Skin of body (tissue), 1 donor: ENCODE measurements at regions not wholly inside any gene's neighbourhood (a gene's known extent, or its start where the extent isn't known, plus 50 kb on each side); places are given as distances from the start of the nearest gene placed in this dataset.

Experiments
- DNase-seq: peaks from one replicate; lab custom pipeline; 2025; lab: John Stamatoyannopoulos, UW

DNA sequence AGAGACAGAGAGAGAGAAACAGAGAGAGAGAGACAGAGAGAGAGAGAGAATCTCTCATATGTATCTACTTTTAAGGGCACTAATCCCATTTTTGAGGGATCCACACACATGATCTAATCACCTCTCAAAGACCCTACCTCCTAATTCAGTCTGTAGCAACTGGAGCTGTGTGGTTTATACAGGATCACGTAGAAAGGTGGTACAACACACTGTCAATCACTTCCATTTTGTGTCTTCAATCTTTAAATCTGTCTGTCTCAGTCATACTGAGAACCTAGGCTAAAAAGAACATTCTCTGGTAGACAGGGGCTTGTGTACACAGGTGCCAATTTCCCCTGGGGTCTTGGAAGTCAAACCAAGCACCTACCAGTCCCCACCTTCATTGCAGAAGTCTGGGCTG is 229.9 kb downstream of the TGFB2 start:
- no peak for DNase-seq

DNA sequence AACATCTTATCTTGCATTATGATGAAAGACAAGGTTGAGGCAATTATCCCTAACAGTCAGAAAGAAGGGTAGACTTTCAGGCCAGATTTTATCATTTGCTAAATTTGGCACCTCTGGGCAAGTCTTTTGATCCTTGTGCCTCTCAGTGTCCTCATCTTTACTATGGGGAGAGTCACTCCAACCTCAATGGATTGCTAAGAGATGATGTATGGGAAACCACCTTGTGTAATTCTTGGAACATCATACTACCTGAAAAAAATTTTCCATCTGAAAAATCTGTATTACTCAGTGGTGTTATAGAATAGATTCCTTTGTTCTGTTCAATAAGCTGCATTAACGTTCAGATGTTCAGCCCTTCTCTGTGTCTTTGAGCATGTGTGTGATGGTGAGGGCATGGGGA is 230.7 kb downstream of the TGFB2 start:
- DNase-seq: no peak

DNA sequence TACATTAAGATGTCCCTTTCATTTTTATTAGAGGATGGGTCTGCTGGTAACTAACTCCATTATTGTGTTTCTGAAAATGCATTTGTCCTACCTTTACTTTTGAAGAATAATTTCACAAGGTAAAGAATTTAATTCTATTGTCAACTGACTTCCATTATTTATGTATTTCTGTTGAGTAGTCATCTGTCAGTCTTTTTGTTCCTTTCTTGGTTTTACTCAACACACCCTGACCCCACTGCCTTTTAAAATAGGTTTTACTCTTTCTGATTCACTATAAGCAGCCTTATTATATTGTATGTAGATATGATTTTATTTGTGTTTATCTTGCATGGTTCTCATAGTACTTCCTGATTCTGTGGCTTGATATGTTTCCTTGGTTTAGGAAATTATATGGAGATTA is 237.5 kb downstream of the TGFB2 start:
- no peak for DNase-seq

DNA sequence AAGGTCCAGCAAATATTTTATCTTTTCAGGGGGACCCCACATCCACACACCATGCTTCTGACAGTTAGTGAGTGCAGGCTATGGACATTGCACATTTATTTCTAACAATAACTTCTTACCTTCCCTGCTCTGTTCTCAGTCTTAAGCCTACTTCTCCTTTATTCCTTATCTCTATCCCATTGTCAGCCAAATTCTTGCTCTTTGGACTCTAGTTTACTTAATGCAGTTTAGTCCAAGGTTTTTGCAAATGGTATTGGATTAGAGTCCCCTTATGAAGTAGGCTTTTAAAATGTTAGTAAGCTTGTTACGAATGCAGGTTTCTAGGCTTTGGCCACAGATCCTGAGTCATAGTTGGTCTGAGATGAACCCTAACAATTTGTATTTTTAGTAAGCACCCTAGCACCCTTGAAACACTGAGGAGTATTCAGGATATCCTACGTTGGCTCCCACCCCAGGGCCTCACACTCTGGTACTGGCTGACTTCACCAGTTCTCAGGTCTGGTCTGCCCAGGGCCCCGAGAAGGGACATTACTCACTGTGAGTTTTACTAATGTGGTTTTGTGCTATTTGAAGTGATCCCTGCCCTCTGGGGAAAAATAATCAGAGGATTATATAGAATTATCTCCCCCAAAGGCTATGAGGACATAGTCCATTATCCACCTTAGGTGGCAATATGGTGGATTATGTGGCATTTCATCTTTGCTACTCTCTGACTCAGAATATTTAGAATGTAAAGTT is 239.5 kb downstream of the TGFB2 start:
- DNase-seq: no peak

DNA sequence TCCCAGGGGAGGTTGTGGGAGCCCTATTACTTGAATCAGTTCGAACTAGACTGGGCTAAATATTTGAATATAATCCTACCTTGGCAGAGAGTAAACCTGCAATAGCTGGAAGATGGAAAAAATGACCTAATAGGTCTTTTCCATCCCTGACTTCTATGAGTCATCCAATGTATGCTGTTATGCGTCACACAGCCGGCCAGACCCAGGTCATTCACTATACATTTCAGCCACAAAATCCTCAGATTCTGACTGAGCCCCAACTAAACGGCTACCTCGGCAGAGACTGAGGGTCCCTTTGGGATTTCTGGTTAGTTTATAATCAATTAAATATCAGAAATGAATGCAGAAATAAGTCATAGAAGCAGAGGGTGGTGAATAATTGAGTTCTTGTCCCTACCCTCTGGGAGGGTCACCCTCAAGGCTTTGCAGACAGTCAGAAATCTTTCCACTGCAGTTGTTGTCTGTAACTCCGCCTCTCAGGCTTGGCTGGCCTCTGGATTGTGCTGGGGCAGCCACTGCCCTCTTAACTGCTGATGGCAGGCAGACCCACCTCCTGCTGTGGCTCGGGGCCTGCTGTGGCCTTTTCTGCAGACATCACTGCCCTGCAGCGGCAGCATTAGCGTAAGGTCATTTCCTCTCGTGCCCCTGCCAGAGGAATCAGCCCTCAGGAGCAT is 240.5 kb downstream of the TGFB2 start:
- DNase-seq: peak; percentile 56

DNA sequence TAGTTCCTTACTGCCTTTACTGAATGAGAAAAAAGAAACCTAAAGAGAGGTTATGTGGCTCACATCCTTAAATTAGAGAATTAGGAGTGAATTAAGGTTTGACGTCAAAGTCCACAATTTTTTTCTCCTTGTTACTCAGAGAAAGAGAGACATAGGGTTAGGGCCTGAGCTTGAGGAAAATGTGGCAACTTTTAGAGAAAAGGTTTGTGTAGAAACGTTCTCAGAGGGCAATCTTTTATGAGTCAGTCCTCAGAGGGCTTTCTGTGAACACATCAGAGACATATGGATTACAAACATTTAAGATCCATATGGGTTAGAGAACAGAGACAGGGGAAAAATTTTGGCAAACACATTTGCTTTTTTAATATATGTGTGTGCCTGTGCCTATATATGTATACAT is 242.8 kb downstream of the TGFB2 start:
- no peak for DNase-seq

DNA sequence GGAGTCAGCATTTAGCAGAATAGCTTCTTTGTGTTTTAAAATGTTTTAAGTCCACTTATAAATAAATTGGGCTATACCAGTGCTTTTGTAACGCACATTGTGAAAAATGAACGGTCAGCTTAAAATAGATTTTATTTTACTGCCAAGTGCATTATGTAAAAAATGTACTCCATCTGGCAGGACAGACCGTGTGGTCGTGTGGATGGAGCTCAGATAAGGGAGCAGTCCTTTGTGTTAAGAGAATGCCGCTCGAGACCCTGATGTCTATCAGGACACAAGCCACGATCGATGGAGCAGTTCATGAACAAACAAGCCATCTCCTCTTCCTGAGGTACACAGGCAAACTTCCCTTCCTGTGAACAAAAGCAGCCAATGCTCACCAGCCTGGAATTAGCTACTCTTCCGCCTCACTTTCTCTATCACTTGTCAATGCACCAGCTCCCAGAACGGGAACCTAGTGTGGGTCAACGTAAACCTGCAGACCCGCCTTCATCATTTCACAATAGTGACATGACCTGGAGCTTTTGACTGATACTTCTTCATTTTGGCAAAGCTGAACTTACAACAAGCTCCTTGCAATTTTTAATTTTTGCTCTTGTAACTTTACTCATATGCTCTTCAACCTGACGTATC is 243.5 kb downstream of the TGFB2 start:
- DNase-seq: peak; percentile 13

DNA sequence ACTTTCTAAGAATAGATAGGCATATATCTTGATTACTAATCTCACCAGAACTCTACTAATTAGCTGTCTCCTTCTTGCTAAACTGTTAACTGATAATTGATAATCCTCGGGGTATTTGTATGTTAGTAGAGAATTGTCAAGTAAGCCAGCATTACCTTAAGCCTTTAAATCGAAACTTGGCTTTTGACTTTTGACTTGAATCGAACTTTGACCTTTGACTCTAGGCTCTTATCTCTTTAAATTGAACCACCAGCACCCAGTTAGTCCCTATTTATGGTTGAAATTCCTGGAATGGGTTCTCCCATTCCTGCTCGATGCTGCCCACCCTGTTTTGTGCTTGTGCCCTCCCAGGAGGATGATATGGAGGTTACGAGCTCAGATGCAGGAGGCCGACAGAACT is 244.4 kb downstream of the TGFB2 start:
- no peak for DNase-seq

DNA sequence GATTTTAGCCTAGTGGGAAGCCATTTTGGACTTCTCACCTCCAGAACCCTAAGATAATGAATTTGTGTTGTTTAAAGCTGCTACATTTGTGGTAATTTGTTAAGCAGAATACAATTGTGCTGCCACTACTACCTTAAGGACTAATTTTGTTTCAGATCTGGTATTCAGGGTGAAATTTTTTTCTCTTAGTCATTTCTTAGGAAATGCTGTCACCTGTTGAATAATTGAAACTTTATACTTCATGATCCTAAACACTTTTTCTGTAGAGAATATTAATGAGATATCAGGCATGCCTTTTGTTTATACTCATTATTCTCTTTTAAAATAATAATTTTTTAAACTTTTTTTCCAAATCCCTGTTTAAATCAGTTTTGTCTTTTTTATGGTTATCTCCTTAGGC is 246.8 kb downstream of the TGFB2 start:
- DNase-seq: no peak

DNA sequence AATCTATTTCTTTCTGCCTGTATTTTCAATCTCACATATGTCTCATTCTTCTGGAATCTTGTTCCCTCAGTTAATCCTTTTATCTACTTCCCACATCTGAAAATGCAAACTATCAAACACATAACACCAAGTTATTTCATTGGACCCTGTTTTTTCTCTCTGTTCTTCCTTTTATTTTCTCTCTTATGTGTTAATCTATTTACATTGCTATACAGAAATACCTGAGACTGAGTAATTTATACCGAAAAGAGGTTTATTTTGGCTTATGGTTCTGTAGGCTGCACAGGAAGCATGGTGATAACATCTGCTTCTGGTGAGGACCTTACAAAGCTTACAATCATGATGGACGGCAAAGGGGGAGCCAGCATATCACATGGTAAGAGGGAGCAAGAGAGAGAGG is 247.6 kb downstream of the TGFB2 start:
- no peak for DNase-seq

DNA sequence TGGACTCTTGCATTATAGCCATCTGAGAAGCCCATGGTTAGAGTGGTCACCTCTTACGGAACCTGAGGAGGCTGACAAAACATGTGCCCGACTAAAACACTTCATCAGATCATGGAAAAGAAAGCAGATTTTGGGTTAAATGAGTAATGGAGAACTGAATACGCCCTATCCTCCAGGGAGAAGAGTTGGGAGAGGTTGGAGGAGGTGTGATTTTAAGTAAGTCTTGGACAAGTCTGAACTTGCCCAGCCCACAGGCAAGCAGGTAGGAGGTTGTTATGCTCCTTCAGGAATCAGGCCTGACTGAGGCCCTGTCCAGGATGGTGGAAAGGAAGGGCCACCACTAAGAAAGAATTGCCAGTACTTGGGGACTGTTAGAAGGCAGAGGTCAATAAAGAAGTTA is 255.8 kb downstream of the TGFB2 start:
- DNase-seq: no peak

DNA sequence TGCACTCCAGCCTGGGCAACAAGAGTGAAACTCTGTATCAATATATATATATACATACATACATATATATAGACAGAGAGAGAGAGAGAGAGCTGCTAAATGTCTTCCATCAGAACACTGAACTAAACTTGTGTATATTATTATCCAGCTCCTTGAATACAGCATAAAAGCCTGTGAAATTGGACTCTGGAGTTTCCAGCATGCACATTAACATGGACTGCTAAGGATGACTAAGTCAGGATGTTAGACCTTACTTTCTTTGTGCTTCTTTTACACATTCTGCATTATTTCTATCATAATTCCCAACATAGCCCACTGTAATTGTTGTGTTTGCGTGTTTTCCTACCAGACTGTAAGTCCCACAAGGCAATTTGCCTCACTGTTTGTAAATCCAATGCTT is 259.1 kb downstream of the TGFB2 start:
- no peak for DNase-seq

DNA sequence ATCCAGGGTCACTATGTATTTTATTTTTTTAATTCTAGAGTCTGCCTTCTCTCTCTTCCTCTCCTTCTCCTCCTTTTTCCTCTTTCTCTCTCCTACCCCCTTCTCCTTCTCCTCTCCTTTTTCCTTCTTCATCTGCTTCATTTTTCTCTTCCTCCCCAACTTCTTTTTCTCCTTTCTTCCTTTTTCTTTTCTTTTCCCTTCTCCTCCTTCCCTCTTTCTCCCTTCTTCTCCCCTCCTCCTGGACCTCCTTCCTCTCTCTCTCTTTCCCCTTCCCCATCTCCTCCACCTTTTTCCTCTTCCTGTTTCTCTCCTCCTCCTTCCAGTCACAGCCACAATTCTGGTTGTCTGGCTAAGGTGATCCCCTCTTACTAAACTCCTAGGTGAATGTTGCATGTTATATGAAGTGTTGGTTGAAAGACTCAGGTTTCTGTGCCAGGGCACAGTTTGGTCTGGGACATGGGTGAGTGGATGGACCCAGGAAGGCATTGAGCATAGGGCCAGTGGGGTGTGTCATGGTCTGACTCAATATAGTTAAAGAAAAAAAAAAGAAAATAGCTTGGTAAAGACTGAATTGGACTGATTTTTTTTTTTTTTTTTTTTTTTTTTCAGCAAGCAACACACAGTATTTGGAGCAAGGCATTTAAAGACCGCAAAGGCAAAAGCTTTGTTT is 266.9 kb downstream of the TGFB2 start:
- DNase-seq: no peak

DNA sequence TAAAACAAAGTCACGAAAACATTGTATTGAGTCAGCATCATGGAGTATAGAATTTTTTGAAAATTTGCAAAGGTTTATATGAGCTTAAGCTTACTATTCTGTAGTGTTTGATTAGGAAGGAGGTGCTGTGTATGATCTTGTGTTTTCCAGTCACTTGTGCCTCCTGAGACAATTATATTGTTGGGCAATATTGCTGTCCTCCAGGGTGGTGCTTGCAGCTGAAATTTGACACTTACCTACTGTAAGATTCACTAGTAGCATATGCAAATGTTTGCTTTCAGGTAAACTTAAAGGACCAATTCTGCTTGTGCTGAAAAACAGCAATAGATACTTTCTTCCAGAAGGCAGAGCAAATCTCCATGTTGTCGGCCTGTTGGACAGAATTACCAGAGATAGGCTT is 268.0 kb downstream of the TGFB2 start:
- DNase-seq: no peak

DNA sequence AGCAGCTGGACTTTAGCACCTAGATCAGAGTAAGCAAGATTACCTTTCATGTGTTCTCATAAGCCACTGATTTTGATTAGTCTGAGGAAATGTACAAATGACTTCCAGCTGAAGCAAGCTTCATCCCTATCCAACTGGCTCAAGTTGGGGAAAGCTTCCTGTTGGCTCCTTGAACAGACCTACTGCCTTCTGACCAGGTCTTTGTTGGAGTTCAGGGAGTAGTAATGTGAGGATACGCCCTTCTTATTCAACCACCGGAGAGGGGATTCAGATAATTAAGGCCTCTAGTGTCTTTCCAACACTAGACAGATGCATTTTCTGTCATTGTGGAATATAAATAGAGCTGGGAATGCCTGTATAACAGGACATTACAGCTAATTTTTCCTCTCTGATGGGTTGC is 268.9 kb downstream of the TGFB2 start:
- no peak for DNase-seq

DNA sequence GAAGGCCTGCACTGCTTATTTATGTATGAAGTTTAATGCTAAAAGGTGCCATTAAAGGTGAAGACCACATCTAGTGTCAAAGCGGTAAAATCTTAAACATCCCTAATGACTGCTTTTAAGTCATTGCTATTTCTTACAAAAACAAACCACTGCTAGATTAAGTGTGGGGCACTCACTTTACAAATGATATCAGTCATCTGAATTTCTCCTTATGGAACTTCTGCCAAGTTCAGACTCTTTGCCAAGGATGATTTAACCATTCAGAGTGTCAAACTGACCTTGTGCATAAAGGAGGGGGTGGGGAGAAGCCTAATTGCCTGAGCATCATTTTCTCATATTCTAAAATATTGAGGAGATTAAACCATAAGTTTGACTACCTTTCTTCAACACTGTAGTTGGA is 271.5 kb downstream of the TGFB2 start:
- DNase-seq: no peak

DNA sequence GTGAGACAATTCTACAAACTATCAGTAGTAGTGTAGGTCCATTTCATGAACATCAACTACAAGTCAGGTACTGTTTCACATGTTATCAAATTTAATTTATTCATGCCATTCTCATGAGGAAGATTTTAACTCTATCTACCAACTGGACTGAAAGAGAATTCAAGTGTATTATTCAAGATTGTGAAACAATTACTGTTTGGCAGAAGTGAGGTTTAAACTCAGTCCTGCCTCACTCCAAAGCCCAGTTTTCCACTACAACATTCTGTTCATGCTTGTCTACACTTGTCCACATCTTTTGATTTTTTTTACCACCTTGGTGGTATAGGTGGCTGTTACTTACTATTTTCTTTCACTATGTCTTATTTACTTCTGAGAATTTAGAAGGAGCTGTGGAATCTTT is 272.9 kb downstream of the TGFB2 start:
- no peak for DNase-seq

DNA sequence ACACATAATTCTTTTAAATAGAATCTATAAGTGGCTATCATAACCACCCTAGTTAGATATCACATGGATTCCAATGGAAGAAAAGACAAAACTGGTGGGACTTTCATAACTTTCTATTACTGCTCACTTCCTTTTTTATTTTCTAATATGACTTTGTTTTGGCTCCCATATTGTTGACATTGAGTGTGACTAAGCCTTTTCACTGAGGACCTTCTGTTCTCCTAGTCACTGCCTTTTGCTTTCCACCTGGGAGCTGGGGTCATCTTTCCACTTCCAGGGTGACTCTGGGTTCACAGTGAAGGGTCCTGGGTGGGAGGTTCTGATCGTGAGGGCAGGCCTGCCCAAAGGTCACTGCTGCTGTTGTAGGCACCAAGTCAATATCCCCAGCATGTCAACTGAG is 275.8 kb downstream of the TGFB2 start:
- no peak for DNase-seq

DNA sequence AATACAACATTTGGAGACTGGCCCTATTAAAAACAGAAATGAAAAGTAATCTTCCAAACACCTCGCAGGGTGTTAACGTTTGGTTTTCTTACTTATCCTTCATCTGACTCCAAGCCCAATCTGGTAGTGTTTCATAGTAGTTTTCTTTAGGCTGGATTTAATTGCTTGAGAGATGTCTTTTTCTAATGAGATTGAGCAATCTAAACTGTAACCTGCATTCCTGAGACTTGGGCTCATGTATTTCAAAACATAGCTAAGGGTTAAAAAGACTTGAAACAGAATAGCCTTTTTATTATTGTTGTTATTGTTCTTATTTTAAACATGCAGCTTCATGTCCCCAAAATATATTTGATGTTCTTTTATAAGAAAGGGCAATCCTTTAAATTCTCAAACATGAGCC is 278.9 kb downstream of the TGFB2 start:
- no peak for DNase-seq

DNA sequence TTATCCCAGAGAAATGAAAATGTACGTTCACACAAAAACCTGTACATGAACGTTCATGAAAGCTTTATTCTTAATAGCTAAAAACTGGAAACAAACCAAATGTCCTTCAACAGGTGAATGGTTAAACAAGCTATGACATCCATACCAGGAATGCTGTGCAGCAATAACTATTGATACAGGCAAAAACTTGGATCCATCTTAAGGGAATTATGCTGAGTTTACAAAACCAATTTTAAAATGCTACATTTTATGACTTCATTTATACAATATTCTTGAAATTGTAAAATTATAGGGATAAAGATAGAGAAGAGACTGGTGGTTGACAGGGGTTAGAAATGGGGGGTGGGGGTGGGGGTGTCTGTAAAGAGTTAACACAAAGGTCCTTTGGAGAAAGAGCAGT is 280.3 kb downstream of the TGFB2 start:
- no peak for DNase-seq

DNA sequence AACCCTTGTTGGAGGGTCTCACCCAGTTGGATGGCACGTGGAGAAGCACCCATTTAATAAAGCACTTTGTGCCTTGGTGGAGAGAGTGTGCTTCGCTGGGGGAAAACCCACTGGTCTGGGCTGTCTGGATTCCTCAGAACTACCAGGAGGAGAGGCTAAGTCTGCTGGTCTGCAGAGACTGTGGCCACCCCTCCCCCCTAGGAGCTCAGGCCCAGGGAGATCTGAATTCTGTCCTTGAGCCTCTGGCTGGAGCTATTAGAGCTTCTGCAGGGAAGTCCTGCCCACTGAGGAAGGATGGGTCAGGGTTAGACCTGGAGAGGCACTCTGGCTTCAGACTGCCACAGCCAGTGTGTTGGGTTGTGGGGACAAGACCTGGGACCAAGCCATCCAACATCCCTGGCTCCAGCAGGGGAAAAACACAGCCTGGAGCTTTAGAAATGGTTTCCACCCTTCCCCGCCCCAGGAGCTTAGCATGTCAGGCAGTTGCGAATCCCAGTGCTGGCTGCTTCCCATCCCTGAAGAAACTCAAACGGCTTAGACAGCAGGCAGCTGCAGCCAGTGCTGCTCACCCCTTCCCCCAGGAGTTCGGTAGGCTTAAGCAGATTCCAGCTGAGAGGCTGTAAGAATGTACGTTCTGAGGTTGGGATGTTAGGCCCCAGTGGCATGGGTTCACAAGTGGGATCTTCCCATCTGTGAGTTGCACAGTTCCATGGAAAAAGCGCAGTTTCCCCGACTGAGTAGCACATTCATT is 288.3 kb downstream of the TGFB2 start:
- DNase-seq: peak; percentile 7

DNA sequence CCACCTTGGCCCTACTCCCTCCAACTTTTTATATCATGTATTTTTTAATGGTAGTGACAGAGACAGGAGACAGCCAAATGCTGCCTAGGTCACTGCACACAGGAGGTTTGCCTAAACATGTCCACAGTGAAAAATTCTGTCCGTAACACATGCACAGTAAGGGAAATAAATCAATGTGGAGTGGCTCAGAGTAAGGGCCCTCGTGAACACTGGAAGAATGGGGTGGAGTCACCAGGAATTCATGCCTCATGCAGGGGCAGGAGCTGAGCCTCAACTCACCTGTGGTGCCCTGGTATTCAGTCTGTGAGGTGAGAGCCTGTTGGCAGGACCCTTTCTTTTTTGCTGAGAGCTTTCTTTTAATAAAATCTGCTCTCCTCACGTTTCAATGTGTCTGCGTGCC is 289.1 kb downstream of the TGFB2 start:
- DNase-seq: no peak
